Peyer's patch (tissue), 4 donors: ENCODE measurements at regions not wholly inside any gene's neighbourhood (a gene's known extent, or its start where the extent isn't known, plus 50 kb on each side); places are given as distances from the start of the nearest gene placed in this dataset.

ENCODE experiments used
- CTCF ChIP-seq, 6 experiments: fragments of 450-650 bp in 4 of 6; fragments of 200-600 bp in 2 of 6; sonication (generic) in 1 of 6; IDR thresholded peaks; one replicate each; pipeline ENCODE4 v1.5.1; 2017 to 2019; ENCODE audit warnings: antibody characterized with exemption in 6 of 6, mild to moderate bottlenecking in 3 of 6, moderate library complexity in 1 of 6
- POLR2A ChIP-seq, 2 donors: fragments of 450-650 bp; IDR thresholded peaks; one replicate each; pipeline ENCODE4 v1.5.1; 2017; ENCODE audit warnings: antibody characterized with exemption in 2 of 2, mild to moderate bottlenecking in 2 of 2, moderate library complexity in 2 of 2

DNA sequence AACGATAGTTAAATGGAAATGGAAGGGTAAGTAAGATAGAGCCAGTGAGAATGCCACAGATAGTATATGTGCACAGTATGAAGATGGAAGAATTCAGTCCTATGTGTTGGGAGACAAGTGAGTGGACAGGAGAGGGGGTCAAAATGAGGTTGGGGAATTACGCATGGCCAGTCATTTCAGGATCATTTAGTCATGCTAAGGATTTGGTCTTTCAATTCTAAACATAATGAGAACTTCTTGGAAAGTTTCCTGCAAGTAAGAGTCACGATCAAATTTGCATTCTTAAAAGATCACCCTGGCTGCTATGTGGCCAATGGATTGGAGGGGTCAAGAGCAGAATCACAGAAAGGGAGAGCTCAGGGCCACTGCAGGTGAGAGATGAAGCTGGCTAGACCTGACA lies 64.0 kb upstream of the KCNK2 start:
- TF ChIP-seq POLR2A (IDR thresholded peaks at IDR 0.05) (no peak), CTCF (IDR thresholded peaks at IDR 0.05) (no peak)
